Stimulated activated naive CD4-positive, alpha-beta T cell treated with Interleukin-2 at 50 U/mL for 16 hours (primary cell): ENCODE measurements at regions not wholly inside any gene's neighbourhood (a gene's known extent, or its start where the extent isn't known, plus 50 kb on each side); places are given as distances from the start of the nearest gene placed in this dataset.
"Not testable (repeated sequence)": the region's sequence is repeated elsewhere in the genome, so short reads cannot be mapped to it uniquely, and the experiment has no call there.

Experiments used
- DNase-seq: peaks from one replicate; lab custom pipeline; 2025; lab: John Stamatoyannopoulos, UW

DNA sequence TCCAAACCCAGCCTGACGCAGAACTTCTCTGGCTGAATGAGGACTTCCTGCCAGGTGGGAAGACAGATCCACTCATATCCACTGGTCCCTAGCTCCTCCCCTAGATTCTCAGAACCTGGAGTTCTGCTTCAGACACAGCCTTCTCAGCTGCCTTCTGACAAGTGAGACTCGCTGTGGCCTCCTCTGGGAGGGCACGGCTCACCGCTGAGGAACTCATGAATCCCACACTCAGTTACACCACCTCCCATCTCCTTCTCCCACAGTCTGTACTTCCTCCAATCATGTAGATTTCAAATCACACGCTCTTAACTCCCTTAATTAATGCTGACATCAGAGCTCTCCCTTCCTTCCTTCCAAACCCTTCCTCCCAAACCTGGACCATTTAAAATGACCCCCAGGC, 86.4 kb upstream of the TMEM45B start:
- no peak for DNase-seq

DNA sequence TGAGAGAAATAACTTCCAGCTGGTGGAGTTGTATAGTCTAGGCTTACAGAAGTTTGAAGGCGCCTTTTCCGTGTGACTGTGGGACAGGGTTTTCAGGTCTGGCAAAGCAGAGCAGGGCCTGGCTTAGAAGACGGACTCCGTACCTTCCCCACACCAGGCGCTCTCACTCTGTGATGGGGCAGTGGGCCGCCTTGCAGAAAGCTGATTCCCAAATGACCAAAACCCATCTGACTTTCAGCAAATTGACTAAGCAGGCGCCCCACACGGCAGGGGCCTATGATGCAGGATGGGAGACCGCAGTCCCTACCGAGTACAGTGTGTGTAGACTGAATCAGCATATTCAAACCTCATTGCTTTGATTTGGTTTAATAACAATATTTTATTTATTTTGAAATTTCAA, 85.8 kb upstream of the TMEM45B start:
- no peak for DNase-seq

DNA sequence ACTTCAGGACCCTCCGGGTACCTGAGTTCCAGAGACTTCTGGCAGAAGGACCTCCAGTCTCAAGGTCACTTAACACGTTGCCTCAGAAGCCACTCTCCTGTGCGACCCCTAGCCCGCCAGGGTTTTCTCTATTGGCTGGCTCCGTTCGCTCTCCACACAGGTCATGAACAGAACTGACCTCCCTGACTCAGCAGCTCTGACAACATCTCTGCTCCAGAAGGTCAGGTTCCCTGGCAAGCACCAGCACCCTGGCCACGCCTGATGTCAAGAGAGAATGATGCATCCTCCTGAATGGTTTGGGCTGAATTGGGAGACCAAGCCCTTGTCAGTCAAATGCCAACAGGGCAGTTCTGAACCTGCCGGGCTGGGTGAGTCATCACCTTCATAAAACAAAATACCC, 84.3 kb upstream of the TMEM45B start:
- no peak for DNase-seq

- DNase-seq, result no peak
These were observed 82.7 kb upstream of the TMEM45B start for GRCh38 chr11:129732941-129733340.

- DNase-seq, result no peak
These were observed 82.3 kb upstream of the TMEM45B start for GRCh38 chr11:129733384-129733783.

DNA sequence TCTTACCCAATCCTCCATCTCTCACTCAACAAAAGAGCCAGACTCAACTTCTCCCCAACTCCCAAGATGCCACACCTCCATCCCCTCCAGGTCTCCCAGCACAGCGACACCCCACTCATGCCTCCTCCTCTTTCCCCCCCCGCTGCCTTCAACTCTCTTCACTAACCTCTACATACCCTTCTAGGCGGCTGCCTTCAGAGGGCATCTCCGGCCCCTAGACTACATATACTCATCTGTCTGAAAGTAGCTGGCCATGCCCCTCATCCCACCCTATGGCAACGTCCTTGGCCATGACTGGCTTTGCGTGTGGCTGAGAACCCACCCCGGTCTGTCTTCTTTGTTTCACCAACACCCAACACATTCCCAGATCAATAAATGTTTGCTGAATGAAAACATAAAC, 81.7 kb upstream of the TMEM45B start:
- no peak for DNase-seq

- no peak for DNase-seq
These were observed 81.0 kb upstream of the TMEM45B start for GRCh38 chr11:129734654-129735053.

DNA sequence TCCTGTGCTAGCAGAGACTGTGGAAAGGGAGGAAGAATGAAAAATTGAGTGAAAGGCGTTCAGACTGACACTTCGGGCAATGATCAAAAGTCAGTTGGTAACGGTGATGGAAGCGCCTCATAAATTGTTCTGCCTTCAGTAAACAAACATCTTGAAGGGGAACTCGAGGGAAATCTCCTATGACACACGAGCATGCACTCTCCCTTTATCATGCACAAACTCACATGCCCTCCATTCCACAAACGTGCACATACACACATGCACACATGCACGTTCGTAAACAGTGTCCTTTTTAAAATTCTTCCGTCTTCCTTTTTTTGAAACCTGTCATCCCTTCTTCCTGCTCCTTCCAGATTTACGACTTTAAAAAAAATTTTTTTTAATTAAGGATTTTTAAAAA, 77.8 kb upstream of the TMEM45B start:
- DNase-seq, result no peak

DNA sequence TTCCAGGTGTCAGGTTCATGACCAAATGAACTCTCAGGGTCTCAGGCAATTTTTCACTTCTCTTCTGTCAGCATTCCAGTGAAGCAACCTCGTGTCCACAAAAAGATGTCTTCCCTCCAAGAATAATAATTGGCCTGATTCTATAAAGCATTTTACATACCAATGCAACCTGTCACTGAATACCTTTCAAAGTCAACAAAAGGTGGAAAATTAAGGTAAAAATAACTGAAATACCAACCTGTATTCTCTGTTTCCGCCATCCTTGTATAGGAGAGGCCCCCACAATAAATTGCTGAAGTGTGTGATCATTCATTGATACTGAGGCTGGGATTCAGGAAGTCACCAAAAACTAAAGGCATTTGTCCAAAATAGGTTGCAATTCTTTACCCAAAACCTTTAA, 77.4 kb upstream of the TMEM45B start:
- no peak for DNase-seq

DNA sequence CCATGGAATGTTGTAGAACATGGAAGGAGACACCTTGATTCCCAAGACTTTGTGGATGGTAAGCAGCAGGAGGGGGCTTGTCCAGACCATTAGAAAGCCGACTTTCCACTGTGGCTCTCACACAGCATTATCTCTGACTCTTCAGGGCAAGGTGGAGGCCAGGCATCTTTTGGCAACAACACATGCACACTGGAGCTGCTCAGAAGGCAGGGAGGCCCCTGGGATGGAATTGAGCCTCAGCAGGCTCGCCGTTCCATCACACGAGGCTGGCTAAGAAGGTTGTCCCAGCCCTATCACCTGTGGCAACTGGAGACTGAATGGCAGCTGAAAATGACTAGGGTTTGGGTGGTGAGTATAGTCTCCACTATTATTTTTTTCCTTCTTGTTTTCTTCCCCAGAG, 76.3 kb upstream of the TMEM45B start:
- DNase-seq, result no peak

DNA sequence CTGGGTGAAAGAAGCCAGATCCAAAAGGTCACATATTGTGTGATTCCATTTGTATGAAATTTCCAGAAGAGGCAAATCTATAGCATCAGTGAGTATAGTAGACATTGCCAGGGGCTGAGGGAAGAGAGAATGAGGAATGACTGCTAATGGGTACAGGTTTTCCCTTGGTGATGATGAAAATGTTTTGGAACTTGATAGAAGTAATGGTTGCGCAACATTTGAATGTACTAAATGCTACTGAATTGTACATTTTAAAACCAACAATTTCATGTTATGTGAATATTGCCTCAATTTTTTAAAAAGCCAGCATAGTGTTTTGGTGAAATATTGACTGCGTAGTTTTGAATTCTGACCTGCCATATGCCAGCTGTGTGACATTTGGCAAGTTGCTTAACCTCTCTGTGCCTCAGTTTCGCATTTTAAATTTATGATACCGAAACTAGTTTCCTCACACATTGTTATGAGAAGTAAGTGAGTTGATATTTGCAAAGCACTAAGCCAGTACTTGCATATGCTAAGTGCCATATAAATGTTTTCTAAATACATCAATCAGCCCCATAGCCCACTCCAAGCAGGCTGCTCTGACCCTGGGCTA, 75.4 kb upstream of the TMEM45B start:
- no peak for DNase-seq

GRCh38 chr11:129743112-129743815, 72.4 kb upstream of the TMEM45B start:
- DNase-seq, result no peak

DNA sequence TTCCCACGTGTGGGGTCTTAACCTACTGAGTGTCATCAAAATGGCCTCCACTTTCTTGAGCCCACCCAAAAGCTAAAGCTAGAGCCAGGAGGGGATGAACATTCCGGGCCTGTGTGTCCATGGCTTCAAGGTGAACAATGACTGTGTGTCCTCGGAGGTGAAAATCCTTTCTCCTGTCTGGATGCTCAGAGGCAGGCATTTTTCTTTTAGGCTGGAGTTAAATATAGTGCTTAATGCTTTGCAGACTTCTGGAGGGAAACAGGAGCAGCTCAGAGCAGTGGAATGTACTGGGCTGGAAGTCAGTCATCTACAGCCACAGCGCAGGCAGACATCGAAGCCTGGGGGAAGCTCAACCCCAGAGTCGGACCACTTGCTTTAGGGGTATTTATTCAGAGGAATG, 68.6 kb upstream of the TMEM45B start:
- DNase-seq, result no peak

DNA sequence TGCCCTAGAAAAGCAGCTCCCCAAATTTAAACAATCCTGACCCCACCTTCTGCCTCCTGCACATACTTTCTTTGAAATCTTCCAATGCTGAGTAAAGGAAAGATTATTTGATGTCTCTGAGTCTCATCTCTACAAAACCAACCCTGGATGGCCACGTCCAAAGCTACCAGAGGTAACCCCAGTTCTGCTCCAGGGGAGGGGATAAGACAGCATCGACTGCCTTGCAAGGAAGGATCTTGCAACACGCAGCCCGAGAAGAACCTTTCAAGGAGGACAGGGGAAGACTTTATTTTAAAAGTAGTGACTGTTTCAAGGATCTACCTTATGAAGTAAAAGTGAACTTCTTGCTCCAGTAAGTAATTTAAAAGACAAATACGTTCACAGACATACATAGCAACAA, 66.5 kb upstream of the TMEM45B start:
- DNase-seq, result no peak

DNA sequence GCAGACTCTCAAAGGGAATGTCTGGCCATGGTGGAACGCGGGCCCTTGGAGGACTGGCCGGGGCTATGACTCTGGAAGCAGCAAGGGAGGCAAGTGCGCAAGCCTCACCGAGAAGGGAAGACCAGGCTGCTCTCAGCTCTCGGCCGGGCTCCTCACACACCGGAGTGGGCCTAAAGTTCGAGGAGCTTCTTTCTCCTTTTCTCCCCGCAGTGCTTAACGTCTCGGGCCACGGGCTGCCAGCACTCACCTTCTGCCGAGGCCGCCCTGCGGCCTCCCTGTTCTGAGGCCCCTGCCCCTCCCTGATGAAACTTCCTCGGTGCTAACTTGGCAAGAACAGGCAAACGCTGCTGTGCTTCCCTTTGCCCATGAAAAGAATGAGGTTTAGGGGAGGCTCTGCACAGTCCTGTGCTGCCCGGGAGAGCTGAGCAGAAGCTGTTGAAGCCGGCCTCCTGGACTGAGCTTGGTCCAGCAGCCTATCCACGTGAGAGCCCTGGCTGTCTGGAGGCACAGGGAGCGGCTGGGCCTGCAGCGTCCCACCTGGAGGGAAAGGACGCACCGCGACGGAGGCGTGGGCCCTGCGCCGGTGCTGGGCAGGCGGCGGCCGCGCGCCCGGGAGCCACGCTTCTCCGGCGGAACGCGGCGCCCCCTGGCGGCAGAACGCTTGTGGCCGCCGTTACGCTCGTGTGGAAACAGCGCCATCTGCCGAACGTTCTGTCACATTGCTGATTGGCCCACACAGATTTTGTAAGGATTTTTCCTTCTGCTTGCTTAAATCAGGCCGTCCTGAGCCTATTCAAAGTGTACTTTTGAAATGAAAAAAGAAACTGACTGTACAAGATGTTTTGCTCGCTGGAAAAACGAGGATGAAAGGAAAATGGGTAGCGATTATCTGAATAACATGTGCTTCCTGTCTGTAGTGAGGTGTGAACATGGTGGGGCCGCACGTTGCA, 65.0 kb upstream of the TMEM45B start:
- peak; percentile 61 for DNase-seq

DNA sequence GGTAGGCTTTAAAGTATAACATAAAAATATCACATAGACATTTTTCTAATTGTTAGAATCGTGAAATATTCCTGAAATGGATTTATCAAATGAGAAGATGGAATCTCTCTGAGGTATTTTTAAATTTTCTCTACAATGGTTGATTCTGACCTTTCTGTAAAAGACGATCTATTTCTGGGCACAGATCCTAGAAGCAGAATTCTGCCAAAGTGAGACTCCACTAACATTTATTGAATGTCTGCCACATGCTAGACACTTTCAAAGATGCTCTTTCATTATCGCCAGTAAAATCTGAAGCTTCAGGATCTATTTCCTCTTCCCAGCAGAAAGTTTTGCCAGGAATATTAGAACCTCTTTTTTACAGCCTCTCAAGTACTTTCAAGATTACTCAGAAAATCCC, 64.1 kb upstream of the TMEM45B start:
- DNase-seq, result no peak

- not testable (repeated sequence) for DNase-seq
These were observed 52.1 kb upstream of the TMEM45B start for GRCh38 chr11:129763569-129763968.

GRCh38 chr11:129764204-129764603, 51.4 kb upstream of the TMEM45B start:
- DNase-seq, result not testable (repeated sequence)
